ENCODE measurements at regions not wholly inside any gene's neighbourhood (a gene's known extent, or its start where the extent isn't known, plus 50 kb on each side); places are given as distances from the start of the nearest gene placed in this dataset.
"Not testable (repeated sequence)": the region's sequence is repeated elsewhere in the genome, so short reads cannot be mapped to it uniquely, and the experiment has no call there.

DNA sequence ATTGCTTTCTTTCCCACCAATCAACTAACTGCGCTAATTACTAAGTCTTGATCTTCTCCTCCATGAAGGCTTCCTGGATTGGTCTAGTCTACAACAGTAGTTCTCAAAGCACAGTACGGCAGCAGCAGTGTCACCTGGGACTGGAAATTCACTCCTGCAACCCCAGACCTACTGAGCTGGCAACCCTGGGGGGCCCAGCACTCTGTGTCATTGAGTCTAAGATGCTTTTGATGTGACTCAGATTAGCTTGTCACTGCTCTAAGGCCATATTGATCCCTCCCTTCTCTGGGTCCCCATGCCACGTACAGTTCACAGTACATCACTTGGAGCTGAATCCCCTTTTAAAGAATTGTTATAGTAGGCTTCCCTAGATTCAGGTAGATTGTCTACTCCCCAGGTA lies 65.7 kb upstream of the KMT2C start:
- H2BK120ac ChIP-seq (ENCODE audit: low read depth, low read length), result no peak overlapping the region
- no peak overlapping the region for H3K14ac ChIP-seq (ENCODE audit: low read length in 2 of 2)
- H3K23ac ChIP-seq (ENCODE audit: low read length in 2 of 2), result no peak overlapping the region
- H4K91ac ChIP-seq (ENCODE audit: low read length), result no peak overlapping the region
- H3K27me3 ChIP-seq (ENCODE audit: control insufficient read depth in 1 of 2, insufficient read depth in 1 of 2, low read length in 2 of 2), result no peaks in the 10 kb centered on the region
- H3K9me3 ChIP-seq (ENCODE audit: control insufficient read depth, low read length), result no peaks in the 10 kb centered on the region
- H3K27ac ChIP-seq (ENCODE audit: low read length, poor library complexity, severe bottlenecking), result no peak overlapping the region
- H3K36me3 ChIP-seq (ENCODE audit: control insufficient read depth in 1 of 2, insufficient read depth in 2 of 2, low read depth in 1 of 2, low read length in 2 of 2), result no peaks in the 10 kb centered on the region
- no peak for DNase-seq
- no peak overlapping the region for H3K18ac ChIP-seq (ENCODE audit: low read depth in 1 of 2, low read length in 2 of 2)
- no peak overlapping the region for H2AFZ ChIP-seq (ENCODE audit: low read depth, low read length)
- WGBS, result 97% methylated on average over 2 of the region's 3 CpGs
- H3K4ac ChIP-seq (ENCODE audit: low read depth in 1 of 2, low read length in 2 of 2), result no peak overlapping the region
- no peak overlapping the region for H2BK5ac ChIP-seq (ENCODE audit: low read depth, low read length, poor library complexity, severe bottlenecking)
- H2AK5ac ChIP-seq (ENCODE audit: low read length, severe bottlenecking), result no peak overlapping the region
- H3K9ac ChIP-seq (ENCODE audit: low read length), result no peak overlapping the region
- H3K4me2 ChIP-seq (ENCODE audit: low read length, poor library complexity, severe bottlenecking), result no peak overlapping the region
- H2BK12ac ChIP-seq (ENCODE audit: low read length in 2 of 2), result no peak overlapping the region
- no peak overlapping the region for H3K4me3 ChIP-seq (ENCODE audit: insufficient read depth in 1 of 2, low read depth in 1 of 2, low read length in 2 of 2)
- H4K8ac ChIP-seq (ENCODE audit: low read length), result no peak overlapping the region
- no peak overlapping the region for H2BK15ac ChIP-seq (ENCODE audit: low read depth, poor library complexity, severe bottlenecking)
- peaks cover 2% of the 10 kb centered on the region for H3K4me1 ChIP-seq (ENCODE audit: control insufficient read depth, insufficient read depth, low read depth, low read length)
- no peaks in the 10 kb centered on the region for H3K79me1 ChIP-seq (replicated peaks; ENCODE audit: low read length, poor library complexity, severe bottlenecking)

DNA sequence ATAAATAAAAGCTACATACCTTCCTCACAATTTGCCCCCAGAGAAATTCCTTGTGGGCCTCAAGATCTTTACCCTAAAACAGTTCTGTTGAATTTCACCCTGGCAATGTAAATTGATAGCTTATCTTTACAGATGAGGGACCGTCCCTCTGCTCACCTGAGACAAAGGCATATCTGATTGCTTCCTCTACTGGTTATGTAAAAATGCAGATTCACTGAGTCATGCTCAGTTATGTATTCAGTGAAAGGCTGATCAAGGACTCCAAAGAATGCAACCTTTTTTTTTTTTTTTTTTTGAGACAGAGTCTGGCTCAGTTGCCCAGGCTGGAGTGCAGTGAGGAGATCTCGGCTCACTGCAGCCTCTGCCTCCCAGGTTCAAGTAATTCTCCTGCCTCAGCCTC lies 64.2 kb upstream of the KMT2C start:
- DNase-seq; H3K18ac ChIP-seq (ENCODE audit: low read depth in 1 of 2, low read length in 2 of 2); H2AFZ ChIP-seq (ENCODE audit: low read depth, low read length); H3K36me3 ChIP-seq (ENCODE audit: control insufficient read depth in 1 of 2, insufficient read depth in 2 of 2, low read depth in 1 of 2, low read length in 2 of 2); H4K91ac ChIP-seq (ENCODE audit: low read length); H2BK15ac ChIP-seq (ENCODE audit: low read depth, poor library complexity, severe bottlenecking); H3K9me3 ChIP-seq (ENCODE audit: control insufficient read depth, low read length); H3K14ac ChIP-seq (ENCODE audit: low read length in 2 of 2); H3K27me3 ChIP-seq (ENCODE audit: control insufficient read depth in 1 of 2, insufficient read depth in 1 of 2, low read length in 2 of 2); H4K8ac ChIP-seq (ENCODE audit: low read length); H2AK5ac ChIP-seq (ENCODE audit: low read length, severe bottlenecking); H3K79me1 ChIP-seq (replicated peaks; ENCODE audit: low read length, poor library complexity, severe bottlenecking); H3K4me3 ChIP-seq (ENCODE audit: insufficient read depth in 1 of 2, low read depth in 1 of 2, low read length in 2 of 2); H2BK12ac ChIP-seq (ENCODE audit: low read length in 2 of 2); H3K4ac ChIP-seq (ENCODE audit: low read depth in 1 of 2, low read length in 2 of 2); H3K4me1 ChIP-seq (ENCODE audit: control insufficient read depth, insufficient read depth, low read depth, low read length); H2BK120ac ChIP-seq (ENCODE audit: low read depth, low read length); H3K4me2 ChIP-seq (ENCODE audit: low read length, poor library complexity, severe bottlenecking); H3K9ac ChIP-seq (ENCODE audit: low read length); H2BK5ac ChIP-seq (ENCODE audit: low read depth, low read length, poor library complexity, severe bottlenecking); H3K27ac ChIP-seq (ENCODE audit: low read length, poor library complexity, severe bottlenecking); H3K23ac ChIP-seq (ENCODE audit: low read length in 2 of 2): not testable (repeated sequence)
- no CpG with 5 or more reads among the region's 2 CpGs for WGBS

- Histone ChIP-seq H2AFZ (ENCODE audit: low read depth, low read length) (no peak overlapping the region), H3K79me1 (replicated peaks; ENCODE audit: low read length, poor library complexity, severe bottlenecking) (no peaks in the 10 kb centered on the region), H3K9me3 (ENCODE audit: control insufficient read depth, low read length) (peaks cover 6% of the 10 kb centered on the region), H2BK15ac (ENCODE audit: low read depth, poor library complexity, severe bottlenecking) (no peak overlapping the region), H3K14ac (ENCODE audit: low read length in 2 of 2) (no peak overlapping the region), H2BK12ac (ENCODE audit: low read length in 2 of 2) (no peak overlapping the region), H3K36me3 (ENCODE audit: control insufficient read depth in 1 of 2, insufficient read depth in 2 of 2, low read depth in 1 of 2, low read length in 2 of 2) (no peaks in the 10 kb centered on the region), H3K18ac (ENCODE audit: low read depth in 1 of 2, low read length in 2 of 2) (no peak overlapping the region), H3K4me1 (ENCODE audit: control insufficient read depth, insufficient read depth, low read depth, low read length) (no peaks in the 10 kb centered on the region), H2BK120ac (ENCODE audit: low read depth, low read length) (no peak overlapping the region), H2BK5ac (ENCODE audit: low read depth, low read length, poor library complexity, severe bottlenecking) (no peak overlapping the region), H3K4me2 (ENCODE audit: low read length, poor library complexity, severe bottlenecking) (no peak overlapping the region), H3K27ac (ENCODE audit: low read length, poor library complexity, severe bottlenecking) (no peak overlapping the region), H3K9ac (ENCODE audit: low read length) (no peak overlapping the region), H3K4me3 (ENCODE audit: insufficient read depth in 1 of 2, low read depth in 1 of 2, low read length in 2 of 2) (no peak overlapping the region), H4K91ac (ENCODE audit: low read length) (no peak overlapping the region), H3K4ac (ENCODE audit: low read depth in 1 of 2, low read length in 2 of 2) (no peak overlapping the region), H3K27me3 (ENCODE audit: control insufficient read depth in 1 of 2, insufficient read depth in 1 of 2, low read length in 2 of 2) (no peaks in the 10 kb centered on the region), H3K23ac (ENCODE audit: low read length in 2 of 2) (no peak overlapping the region), H2AK5ac (ENCODE audit: low read length, severe bottlenecking) (no peak overlapping the region), H4K8ac (ENCODE audit: low read length) (no peak overlapping the region)
- DNase-seq, result no peak
- WGBS, result 100% methylated on average over 1 of the region's 2 CpGs
These were observed 60.1 kb upstream of the KMT2C start for GRCh38 chr7:152495867-152496266.

GRCh38 chr7:152492952-152493351 lies 57.1 kb upstream of the KMT2C start:
- no peak for DNase-seq
- Histone ChIP-seq H3K27me3 (ENCODE audit: control insufficient read depth in 1 of 2, insufficient read depth in 1 of 2, low read length in 2 of 2) (no peaks in the 10 kb centered on the region), H3K4me2 (ENCODE audit: low read length, poor library complexity, severe bottlenecking) (no peak overlapping the region), H3K9ac (ENCODE audit: low read length) (no peak overlapping the region), H2BK5ac (ENCODE audit: low read depth, low read length, poor library complexity, severe bottlenecking) (no peak overlapping the region), H3K27ac (ENCODE audit: low read length, poor library complexity, severe bottlenecking) (no peak overlapping the region), H3K36me3 (ENCODE audit: control insufficient read depth in 1 of 2, insufficient read depth in 2 of 2, low read depth in 1 of 2, low read length in 2 of 2) (no peaks in the 10 kb centered on the region), H2BK12ac (ENCODE audit: low read length in 2 of 2) (no peak overlapping the region), H2AFZ (ENCODE audit: low read depth, low read length) (no peak overlapping the region), H2AK5ac (ENCODE audit: low read length, severe bottlenecking) (no peak overlapping the region), H3K4me1 (ENCODE audit: control insufficient read depth, insufficient read depth, low read depth, low read length) (no peaks in the 10 kb centered on the region), H3K79me1 (replicated peaks; ENCODE audit: low read length, poor library complexity, severe bottlenecking) (no peaks in the 10 kb centered on the region), H2BK15ac (ENCODE audit: low read depth, poor library complexity, severe bottlenecking) (no peak overlapping the region), H3K18ac (ENCODE audit: low read depth in 1 of 2, low read length in 2 of 2) (no peak overlapping the region), H3K14ac (ENCODE audit: low read length in 2 of 2) (no peak overlapping the region), H3K4me3 (ENCODE audit: insufficient read depth in 1 of 2, low read depth in 1 of 2, low read length in 2 of 2) (no peak overlapping the region), H4K8ac (ENCODE audit: low read length) (no peak overlapping the region), H2BK120ac (ENCODE audit: low read depth, low read length) (no peak overlapping the region), H4K91ac (ENCODE audit: low read length) (no peak overlapping the region), H3K23ac (ENCODE audit: low read length in 2 of 2) (no peak overlapping the region), H3K9me3 (ENCODE audit: control insufficient read depth, low read length) (peaks cover 6% of the 10 kb centered on the region), H3K4ac (ENCODE audit: low read depth in 1 of 2, low read length in 2 of 2) (no peak overlapping the region)
- WGBS, result 93% methylated on average over 2 of the region's 3 CpGs

Data from mesenchymal stem cell (in vitro differentiated cells and primary cell).